Mesenchymal stem cell (in vitro differentiated cells and primary cell): ENCODE measurements at regions not wholly inside any gene's neighbourhood (a gene's known extent, or its start where the extent isn't known, plus 50 kb on each side); places are given as distances from the start of the nearest gene placed in this dataset.

Source experiments
- DNase-seq: peaks from one replicate; pipeline ENCODE4 v3.0.0-alpha.2; 2013
- H2AFZ ChIP-seq: one replicate; pipeline ENCODE4 v1.6.1; 2013; ENCODE audit warnings: low read depth, mild to moderate bottlenecking, control low read depth, inconsistent platforms, low read length, moderate library complexity
- H2AK5ac ChIP-seq: 2 replicates; pipeline ENCODE4 v1.6.1; 2013; ENCODE audit warnings: low read length, moderate library complexity, mild to moderate bottlenecking, inconsistent platforms; ENCODE audit not compliant: severe bottlenecking
- H2BK120ac ChIP-seq: one replicate; pipeline ENCODE4 v1.6.1; 2013; ENCODE audit warnings: low read depth, mild to moderate bottlenecking, inconsistent platforms, low read length, moderate library complexity
- H2BK12ac ChIP-seq, 2 experiments: one replicate each; pipeline ENCODE4 v1.6.1; 2013; ENCODE audit warnings: inconsistent platforms in 2 of 2, low read length in 2 of 2, mild to moderate bottlenecking in 2 of 2, moderate library complexity in 2 of 2, control low read depth in 1 of 2
- H2BK15ac ChIP-seq: one replicate; pipeline ENCODE4 v1.6.1; 2013; ENCODE audit warnings: mild to moderate bottlenecking, low read depth, inconsistent platforms; ENCODE audit not compliant: poor library complexity, severe bottlenecking
- H2BK5ac ChIP-seq: 2 replicates; pipeline ENCODE4 v1.6.1; 2013; ENCODE audit warnings: low read depth, mild to moderate bottlenecking, low read length, control low read depth, inconsistent platforms; ENCODE audit not compliant: poor library complexity, severe bottlenecking
- H3K14ac ChIP-seq, 2 experiments: one replicate each; pipeline ENCODE4 v1.6.1; 2013; ENCODE audit warnings: inconsistent platforms in 2 of 2, low read length in 2 of 2, control low read depth in 1 of 2, mild to moderate bottlenecking in 1 of 2, moderate library complexity in 1 of 2
- H3K18ac ChIP-seq, 2 experiments: one replicate each; pipeline ENCODE4 v1.6.1; 2013; ENCODE audit warnings: inconsistent platforms in 2 of 2, low read length in 2 of 2, control low read depth in 1 of 2, low read depth in 1 of 2, mild to moderate bottlenecking in 1 of 2
- H3K23ac ChIP-seq, 2 experiments: one replicate each; pipeline ENCODE4 v1.6.1; 2013; ENCODE audit warnings: inconsistent platforms in 2 of 2, low read length in 2 of 2, mild to moderate bottlenecking in 2 of 2, moderate library complexity in 2 of 2, control low read depth in 1 of 2
- H3K27ac ChIP-seq: 2 replicates; pipeline ENCODE4 v1.5.1; 2013; ENCODE audit warnings: mild to moderate bottlenecking, moderate library complexity, low read length, control low read depth, inconsistent platforms; ENCODE audit not compliant: poor library complexity, severe bottlenecking
- H3K27me3 ChIP-seq, 2 experiments: 2 replicates each; pipeline versions ENCODE4 v1.6.1 to v1.7.0; 2013; ENCODE audit warnings: low read length in 2 of 2, mild to moderate bottlenecking in 2 of 2, moderate library complexity in 2 of 2, control low read depth in 1 of 2, inconsistent platforms in 1 of 2; ENCODE audit not compliant: control insufficient read depth in 1 of 2, insufficient read depth in 1 of 2
- H3K36me3 ChIP-seq, 2 experiments: 2 replicates each; pipeline versions ENCODE4 v1.6.1 to v1.7.0; 2013; ENCODE audit warnings: low read length in 2 of 2, control low read depth in 1 of 2, inconsistent platforms in 1 of 2, low read depth in 1 of 2, mild to moderate bottlenecking in 1 of 2; ENCODE audit not compliant: insufficient read depth in 2 of 2, control insufficient read depth in 1 of 2
- H3K4ac ChIP-seq, 2 experiments: one replicate each; pipeline ENCODE4 v1.6.1; 2013; ENCODE audit warnings: inconsistent platforms in 2 of 2, low read length in 2 of 2, mild to moderate bottlenecking in 2 of 2, moderate library complexity in 2 of 2, control low read depth in 1 of 2, low read depth in 1 of 2
- H3K4me1 ChIP-seq: 2 replicates; pipeline ENCODE4 v1.6.1; 2013; ENCODE audit warnings: low read depth, low read length, control low read depth; ENCODE audit not compliant: control insufficient read depth, insufficient read depth
- H3K4me2 ChIP-seq: 2 replicates; pipeline ENCODE4 v1.6.1; 2013; ENCODE audit warnings: low read length, mild to moderate bottlenecking, inconsistent platforms; ENCODE audit not compliant: poor library complexity, severe bottlenecking
- H3K4me3 ChIP-seq, 2 experiments: 2 replicates each; pipeline versions ENCODE4 v1.5.1 to v1.7.0; 2013; ENCODE audit warnings: low read length in 2 of 2, mild to moderate bottlenecking in 2 of 2, control low read depth in 1 of 2, low read depth in 1 of 2; ENCODE audit not compliant: insufficient read depth in 1 of 2
- H3K79me1 ChIP-seq: replicated peaks from 2 replicates; pipeline ENCODE4 v1.6.1; 2013; ENCODE audit warnings: mild to moderate bottlenecking, control low read depth, low read length, inconsistent platforms; ENCODE audit not compliant: poor library complexity, severe bottlenecking
- H3K9ac ChIP-seq: 2 replicates; pipeline ENCODE4 v1.7.0; 2013; ENCODE audit warnings: mild to moderate bottlenecking, low read length, moderate library complexity
- H3K9me3 ChIP-seq: 2 replicates; pipeline ENCODE4 v1.7.0; 2013; ENCODE audit warnings: mild to moderate bottlenecking, low read length; ENCODE audit not compliant: control insufficient read depth
- H4K8ac ChIP-seq: one replicate; pipeline ENCODE4 v1.6.1; 2013; ENCODE audit warnings: inconsistent platforms, mild to moderate bottlenecking, low read length, moderate library complexity
- H4K91ac ChIP-seq: one replicate; pipeline ENCODE4 v1.6.1; 2013; ENCODE audit warnings: mild to moderate bottlenecking, low read length, inconsistent platforms
- WGBS: methylation state at CpG from one replicate; pipeline ENCODE4 v1.1.7; 2013; ENCODE audit warnings: mixed read lengths; 5-methylcytosine and 5-hydroxymethylcytosine counted together

DNA sequence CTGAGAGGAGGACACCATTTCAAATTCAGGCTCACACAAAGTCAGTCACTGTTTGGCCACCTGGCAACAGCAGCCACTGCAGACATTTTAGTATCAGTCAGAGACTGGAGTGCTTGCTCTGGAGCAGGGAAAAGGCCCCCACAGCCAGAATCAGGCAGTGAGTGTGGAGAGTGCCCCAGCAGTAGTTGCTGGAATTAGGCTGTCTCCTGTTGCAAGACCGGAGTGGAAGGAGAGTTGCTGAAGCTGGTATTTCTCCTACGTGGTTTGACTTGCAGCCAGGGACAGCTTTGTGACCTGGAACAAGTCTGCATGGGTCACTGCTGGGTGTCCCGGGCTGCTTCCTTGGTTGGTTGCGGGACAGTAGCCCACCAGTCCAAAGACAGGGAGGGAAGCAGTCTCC lies 78.4 kb upstream of the TMEM168 start:
- DNase-seq = no peak
- H3K36me3 ChIP-seq = peaks cover 0 to 8% of the 10 kb centered on the region in 2 experiments
- H3K4me2 ChIP-seq = no peak overlapping the region
- H3K79me1 ChIP-seq = peaks cover 24% of the 10 kb centered on the region
- H3K4me3 ChIP-seq = no peak overlapping the region
- H4K91ac ChIP-seq = no peak overlapping the region
- H2BK120ac ChIP-seq = no peak overlapping the region
- H2BK12ac ChIP-seq = no peak overlapping the region
- 95% methylated on average over 4 of the region's 4 CpGs for WGBS
- no peak overlapping the region for H2BK5ac ChIP-seq
- no peak overlapping the region for H3K14ac ChIP-seq
- H3K4ac ChIP-seq = no peak overlapping the region
- H3K23ac ChIP-seq = no peak overlapping the region
- no peak overlapping the region for H3K18ac ChIP-seq
- H3K9me3 ChIP-seq = peaks cover under 1% of the 10 kb centered on the region
- H2BK15ac ChIP-seq = no peak overlapping the region
- H2AK5ac ChIP-seq = no peak overlapping the region
- no peaks in the 10 kb centered on the region for H3K4me1 ChIP-seq
- H3K27ac ChIP-seq = no peak overlapping the region
- no peak overlapping the region for H2AFZ ChIP-seq
- no peak overlapping the region for H3K9ac ChIP-seq
- H4K8ac ChIP-seq = no peak overlapping the region
- no peaks in the 10 kb centered on the region for H3K27me3 ChIP-seq

DNA sequence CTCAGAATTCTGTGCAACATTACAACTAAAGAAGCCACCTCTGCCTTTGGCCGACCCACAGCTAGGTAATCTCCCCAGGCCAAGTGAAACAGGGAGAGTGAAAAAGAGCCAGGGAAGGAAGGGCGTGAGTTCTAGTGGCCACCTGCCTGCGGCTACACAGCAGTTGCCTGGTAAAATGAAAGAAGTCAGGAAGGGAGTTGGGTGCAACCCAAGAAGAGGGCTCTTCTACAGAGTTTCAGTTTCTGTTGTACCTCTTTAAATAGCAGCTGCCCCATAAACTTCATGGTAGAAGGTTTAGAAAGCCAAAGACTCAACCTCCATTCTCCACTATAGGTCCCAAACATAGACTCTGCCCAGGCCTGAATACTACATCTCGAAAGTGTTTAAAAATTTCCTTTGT lies 76.2 kb upstream of the TMEM168 start:
- no peak overlapping the region for H3K4me3 ChIP-seq
- no peak overlapping the region for H2BK12ac ChIP-seq
- peaks cover 7% of the 10 kb centered on the region for H3K9me3 ChIP-seq
- no peak overlapping the region for H2AFZ ChIP-seq
- no peak overlapping the region for H3K23ac ChIP-seq
- H3K18ac ChIP-seq = no peak overlapping the region
- H3K79me1 ChIP-seq = peaks cover 28% of the 10 kb centered on the region
- H3K36me3 ChIP-seq = peaks cover 3 to 8% of the 10 kb centered on the region in 2 experiments
- no peak overlapping the region for H3K4me2 ChIP-seq
- no peak overlapping the region for H2BK5ac ChIP-seq
- no peak overlapping the region for H2AK5ac ChIP-seq
- no peak overlapping the region for H3K14ac ChIP-seq
- DNase-seq = no peak
- no peak overlapping the region for H3K4ac ChIP-seq
- no peak overlapping the region for H4K91ac ChIP-seq
- H3K27me3 ChIP-seq = no peaks in the 10 kb centered on the region
- no peak overlapping the region for H3K9ac ChIP-seq
- no peaks in the 10 kb centered on the region for H3K4me1 ChIP-seq
- 95% methylated on average over 4 of the region's 4 CpGs for WGBS
- H4K8ac ChIP-seq = no peak overlapping the region
- no peak overlapping the region for H3K27ac ChIP-seq
- H2BK15ac ChIP-seq = no peak overlapping the region
- no peak overlapping the region for H2BK120ac ChIP-seq

- H3K4me2 ChIP-seq = no peak overlapping the region
- H3K14ac ChIP-seq = no peak overlapping the region
- no peak overlapping the region for H2BK120ac ChIP-seq
- no peak overlapping the region for H3K27ac ChIP-seq
- H3K9me3 ChIP-seq = peaks cover 7% of the 10 kb centered on the region
- H3K9ac ChIP-seq = no peak overlapping the region
- no peak overlapping the region for H2AK5ac ChIP-seq
- H2AFZ ChIP-seq = no peak overlapping the region
- H3K18ac ChIP-seq = no peak overlapping the region
- H3K79me1 ChIP-seq = peaks cover 24% of the 10 kb centered on the region
- H4K8ac ChIP-seq = no peak overlapping the region
- no peak overlapping the region for H4K91ac ChIP-seq
- no peak for DNase-seq
- H3K4ac ChIP-seq = no peak overlapping the region
- no peaks in the 10 kb centered on the region for H3K4me1 ChIP-seq
- no peaks in the 10 kb centered on the region for H3K27me3 ChIP-seq
- peaks cover 3 to 8% of the 10 kb centered on the region in 2 experiments for H3K36me3 ChIP-seq
- no peak overlapping the region for H2BK12ac ChIP-seq
- no peak overlapping the region for H2BK15ac ChIP-seq
- H3K23ac ChIP-seq = no peak overlapping the region
- H3K4me3 ChIP-seq = no peak overlapping the region
- H2BK5ac ChIP-seq = no peak overlapping the region
Measured at GRCh38 chr7:112864380-112864779, 74.2 kb upstream of the TMEM168 start.

- 67% methylated on average over 1 of the region's 2 CpGs for WGBS
- DNase-seq = no peak
- Histone ChIP-seq H2BK120ac (no peak overlapping the region), H3K4ac (no peak overlapping the region), H4K91ac (no peak overlapping the region), H2BK5ac (no peak overlapping the region), H4K8ac (no peak overlapping the region), H3K36me3 (peaks cover 3% of the 10 kb centered on the region in 2 experiments), H3K27me3 (no peaks in the 10 kb centered on the region), H2BK12ac (no peak overlapping the region), H3K9me3 (peaks cover 7% of the 10 kb centered on the region), H3K18ac (no peak overlapping the region), H3K4me3 (no peak overlapping the region), H3K14ac (no peak overlapping the region), H3K27ac (no peak overlapping the region), H3K4me1 (no peaks in the 10 kb centered on the region), H3K4me2 (no peak overlapping the region), H2AK5ac (no peak overlapping the region), H2BK15ac (no peak overlapping the region), H2AFZ (no peak overlapping the region), H3K9ac (no peak overlapping the region), H3K79me1 (peaks cover 14% of the 10 kb centered on the region), H3K23ac (no peak overlapping the region)
Measured at GRCh38 chr7:112858838-112859237, 68.6 kb upstream of the TMEM168 start.
